KMS-11 (cell line): ENCODE measurements at regions not wholly inside any gene's neighbourhood (a gene's known extent, or its start where the extent isn't known, plus 50 kb on each side); places are given as distances from the start of the nearest gene placed in this dataset.

Experiments
- H2AFZ ChIP-seq: fragments of 200-600 bp; sonication (generic); 2 replicates; pipeline ENCODE4 v1.6.1; 2016; ENCODE audit warnings: antibody characterized with exemption, mixed run types, low read depth
- H3K27ac ChIP-seq: fragments of 200-600 bp; sonication (generic); 2 replicates; pipeline ENCODE4 v1.6.1; 2016; ENCODE audit warnings: mild to moderate bottlenecking, mixed run types
- H3K27me3 ChIP-seq: fragments of 200-600 bp; sonication (generic); 2 replicates; pipeline ENCODE4 v1.6.1; 2017; ENCODE audit warnings: mild to moderate bottlenecking, low read depth, mixed run types, moderate library complexity; ENCODE audit not compliant: insufficient read depth
- H3K36me3 ChIP-seq: fragments of 200-600 bp; sonication (generic); 2 replicates; pipeline ENCODE4 v1.6.1; 2017; ENCODE audit warnings: mild to moderate bottlenecking, mixed run types; ENCODE audit not compliant: insufficient read depth
- H3K4me1 ChIP-seq: fragments of 200-600 bp; sonication (generic); 2 replicates; pipeline ENCODE4 v1.6.1; 2016; ENCODE audit warnings: mild to moderate bottlenecking, low read depth, mixed run types; ENCODE audit not compliant: poor library complexity, severe bottlenecking
- H3K4me2 ChIP-seq: fragments of 200-600 bp; sonication (generic); 2 replicates; pipeline ENCODE4 v1.7.0; 2016; ENCODE audit warnings: mild to moderate bottlenecking, mixed run types
- H3K4me3 ChIP-seq: fragments of 200-600 bp; sonication (generic); IDR thresholded peaks from 2 replicates; pipeline ENCODE4 v1.6.1; 2017; ENCODE audit warnings: low read depth, low read length, mixed read lengths; ENCODE audit not compliant: insufficient read depth
- H3K79me2 ChIP-seq: fragments of 200-600 bp; sonication (generic); 2 replicates; pipeline ENCODE4 v1.6.1; 2016; ENCODE audit warnings: low read depth, mixed run types; ENCODE audit not compliant: insufficient read depth
- H3K9ac ChIP-seq: fragments of 200-600 bp; sonication (generic); 2 replicates; pipeline ENCODE4 v1.6.1; 2016; ENCODE audit warnings: mild to moderate bottlenecking, mixed run types
- H4K20me1 ChIP-seq: fragments of 200-600 bp; sonication (generic); 2 replicates; pipeline ENCODE4 v1.6.1; 2016; ENCODE audit warnings: mild to moderate bottlenecking, mixed run types; ENCODE audit not compliant: insufficient read depth
- CTCF ChIP-seq: fragments of 200-600 bp; sonication (generic); conservative IDR thresholded peaks from 2 replicates; pipeline ENCODE4 v1.6.1; 2017; ENCODE audit warnings: low read depth, mild to moderate bottlenecking, antibody characterized with exemption, low read length, moderate library complexity, mixed read lengths

GRCh38 chr11:134571301-134571700, 159.3 kb upstream of the B3GAT1 start:
- no peaks in the 10 kb centered on the region for H4K20me1 ChIP-seq
- H3K27me3 ChIP-seq, result no peaks in the 10 kb centered on the region
- H3K27ac ChIP-seq, result no peak overlapping the region
- no peak overlapping the region for H2AFZ ChIP-seq
- H3K36me3 ChIP-seq, result no peaks in the 10 kb centered on the region
- no peaks in the 10 kb centered on the region for H3K79me2 ChIP-seq
- H3K9ac ChIP-seq, result no peak overlapping the region
- TF ChIP-seq CTCF, result no peak
- no peaks in the 10 kb centered on the region for H3K4me1 ChIP-seq
- H3K4me3 ChIP-seq, result no peak overlapping the region
- H3K4me2 ChIP-seq, result no peak overlapping the region

GRCh38 chr11:134569195-134569594, 157.2 kb upstream of the B3GAT1 start:
- H3K4me1 ChIP-seq, result no peaks in the 10 kb centered on the region
- H3K4me2 ChIP-seq, result no peak overlapping the region
- H3K9ac ChIP-seq, result no peak overlapping the region
- no peak overlapping the region for H2AFZ ChIP-seq
- no peak for TF ChIP-seq CTCF
- H3K36me3 ChIP-seq, result no peaks in the 10 kb centered on the region
- H4K20me1 ChIP-seq, result no peaks in the 10 kb centered on the region
- no peak overlapping the region for H3K4me3 ChIP-seq
- no peak overlapping the region for H3K27ac ChIP-seq
- H3K27me3 ChIP-seq, result no peaks in the 10 kb centered on the region
- no peaks in the 10 kb centered on the region for H3K79me2 ChIP-seq

GRCh38 chr11:134566311-134566710, 154.3 kb upstream of the B3GAT1 start:
- Histone ChIP-seq H2AFZ (no peak overlapping the region), H3K36me3 (no peaks in the 10 kb centered on the region), H3K4me2 (no peak overlapping the region), H3K79me2 (no peaks in the 10 kb centered on the region), H4K20me1 (no peaks in the 10 kb centered on the region), H3K27me3 (no peaks in the 10 kb centered on the region), H3K4me3 (no peak overlapping the region), H3K27ac (no peak overlapping the region), H3K4me1 (no peaks in the 10 kb centered on the region), H3K9ac (no peak overlapping the region)
- no peak for TF ChIP-seq CTCF

- TF ChIP-seq CTCF, result no peak
- no peak overlapping the region for H3K9ac ChIP-seq
- no peaks in the 10 kb centered on the region for H3K4me1 ChIP-seq
- no peak overlapping the region for H3K4me2 ChIP-seq
- no peaks in the 10 kb centered on the region for H3K36me3 ChIP-seq
- no peak overlapping the region for H3K27ac ChIP-seq
- H2AFZ ChIP-seq, result no peak overlapping the region
- H3K79me2 ChIP-seq, result no peaks in the 10 kb centered on the region
- H4K20me1 ChIP-seq, result no peaks in the 10 kb centered on the region
- no peak overlapping the region for H3K4me3 ChIP-seq
- no peaks in the 10 kb centered on the region for H3K27me3 ChIP-seq
Observed at GRCh38 chr11:134565343-134565891, 153.4 kb upstream of the B3GAT1 start.
